WTC11 (cell line): ENCODE measurements at regions not wholly inside any gene's neighbourhood (a gene's known extent, or its start where the extent isn't known, plus 50 kb on each side); places are given as distances from the start of the nearest gene placed in this dataset.

Experiments used
- IRF2 ChIP-seq: sonication (generic); formaldehyde crosslinking; IDR thresholded peaks from 2 replicates; pipeline ENCODE4 v1.8.0; 2022; ENCODE audit warnings: low read depth, missing genetic modification reagents, borderline replicate concordance
- MAX ChIP-seq: sonication (generic); formaldehyde crosslinking; IDR thresholded peaks from 2 replicates; pipeline ENCODE4 v1.8.0; 2022; ENCODE audit warnings: mild to moderate bottlenecking, missing genetic modification reagents
- NR1H2 ChIP-seq: sonication (generic); formaldehyde crosslinking; IDR thresholded peaks from 2 replicates; pipeline ENCODE4 v1.9.0; 2021; ENCODE audit warnings: mild to moderate bottlenecking, moderate library complexity, missing genetic modification reagents
- PRRX2 ChIP-seq: fragments of 250-450 bp; sonication (Bioruptor Pico); IDR thresholded peaks from 2 replicates; pipeline ENCODE4 v1.8.0; 2021; ENCODE audit warnings: mild to moderate bottlenecking
- TEAD4 ChIP-seq: sonication (generic); formaldehyde crosslinking; IDR thresholded peaks from 2 replicates; pipeline ENCODE4 v1.8.0; 2022; ENCODE audit warnings: mild to moderate bottlenecking, missing genetic modification reagents
- TF ChIP-seq, protein P1 (sequence below): fragments of 200-600 bp; IDR thresholded peaks from 2 replicates; pipeline ENCODE4 v1.8.0; 2022; ENCODE audit warnings: antibody characterized with exemption

GRCh38 chr14:61196034-61196433, 85.1 kb downstream of the TMEM30B start:
- TF ChIP-seq, protein P1, sequence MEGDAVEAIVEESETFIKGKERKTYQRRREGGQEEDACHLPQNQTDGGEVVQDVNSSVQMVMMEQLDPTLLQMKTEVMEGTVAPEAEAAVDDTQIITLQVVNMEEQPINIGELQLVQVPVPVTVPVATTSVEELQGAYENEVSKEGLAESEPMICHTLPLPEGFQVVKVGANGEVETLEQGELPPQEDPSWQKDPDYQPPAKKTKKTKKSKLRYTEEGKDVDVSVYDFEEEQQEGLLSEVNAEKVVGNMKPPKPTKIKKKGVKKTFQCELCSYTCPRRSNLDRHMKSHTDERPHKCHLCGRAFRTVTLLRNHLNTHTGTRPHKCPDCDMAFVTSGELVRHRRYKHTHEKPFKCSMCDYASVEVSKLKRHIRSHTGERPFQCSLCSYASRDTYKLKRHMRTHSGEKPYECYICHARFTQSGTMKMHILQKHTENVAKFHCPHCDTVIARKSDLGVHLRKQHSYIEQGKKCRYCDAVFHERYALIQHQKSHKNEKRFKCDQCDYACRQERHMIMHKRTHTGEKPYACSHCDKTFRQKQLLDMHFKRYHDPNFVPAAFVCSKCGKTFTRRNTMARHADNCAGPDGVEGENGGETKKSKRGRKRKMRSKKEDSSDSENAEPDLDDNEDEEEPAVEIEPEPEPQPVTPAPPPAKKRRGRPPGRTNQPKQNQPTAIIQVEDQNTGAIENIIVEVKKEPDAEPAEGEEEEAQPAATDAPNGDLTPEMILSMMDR: no peak
- TF ChIP-seq TEAD4 (no peak), MAX (no peak), NR1H2 (CRISPR knock-in tag) (no peak), IRF2 (CRISPR knock-in tag) (no peak), PRRX2 (CRISPR knock-in tag) (no peak)
